Omental fat pad (tissue), 3 donors: ENCODE measurements at regions not wholly inside any gene's neighbourhood (a gene's known extent, or its start where the extent isn't known, plus 50 kb on each side); places are given as distances from the start of the nearest gene placed in this dataset.

Experiments used
- ATAC-seq: fragments of 150-250 bp; one replicate; pipeline ENCODE4 v1.9.1; 2016; ENCODE audit warnings: mild to moderate bottlenecking, moderate library complexity; ENCODE audit not compliant: low FRiP score
- DNase-seq: peaks from one replicate; pipeline ENCODE4 v3.0.0-alpha.2; 2019; ENCODE audit warnings: low spot score
- TF ChIP-seq, protein P1 (sequence below), 3 donors: fragments of 450-650 bp; IDR thresholded peaks; one replicate each; pipeline ENCODE4 v1.5.1; 2016 to 2017; ENCODE audit warnings: antibody characterized with exemption in 3 of 3, mild to moderate bottlenecking in 3 of 3, moderate library complexity in 2 of 3

- ATAC-seq (no peak), DNase-seq (no peak)
- TF ChIP-seq, protein P1, sequence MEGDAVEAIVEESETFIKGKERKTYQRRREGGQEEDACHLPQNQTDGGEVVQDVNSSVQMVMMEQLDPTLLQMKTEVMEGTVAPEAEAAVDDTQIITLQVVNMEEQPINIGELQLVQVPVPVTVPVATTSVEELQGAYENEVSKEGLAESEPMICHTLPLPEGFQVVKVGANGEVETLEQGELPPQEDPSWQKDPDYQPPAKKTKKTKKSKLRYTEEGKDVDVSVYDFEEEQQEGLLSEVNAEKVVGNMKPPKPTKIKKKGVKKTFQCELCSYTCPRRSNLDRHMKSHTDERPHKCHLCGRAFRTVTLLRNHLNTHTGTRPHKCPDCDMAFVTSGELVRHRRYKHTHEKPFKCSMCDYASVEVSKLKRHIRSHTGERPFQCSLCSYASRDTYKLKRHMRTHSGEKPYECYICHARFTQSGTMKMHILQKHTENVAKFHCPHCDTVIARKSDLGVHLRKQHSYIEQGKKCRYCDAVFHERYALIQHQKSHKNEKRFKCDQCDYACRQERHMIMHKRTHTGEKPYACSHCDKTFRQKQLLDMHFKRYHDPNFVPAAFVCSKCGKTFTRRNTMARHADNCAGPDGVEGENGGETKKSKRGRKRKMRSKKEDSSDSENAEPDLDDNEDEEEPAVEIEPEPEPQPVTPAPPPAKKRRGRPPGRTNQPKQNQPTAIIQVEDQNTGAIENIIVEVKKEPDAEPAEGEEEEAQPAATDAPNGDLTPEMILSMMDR (IDR thresholded peaks at IDR 0.05), result no peak
These were observed 254.2 kb upstream of the NR2F2 start for GRCh38 chr15:96076350-96076749.

DNA sequence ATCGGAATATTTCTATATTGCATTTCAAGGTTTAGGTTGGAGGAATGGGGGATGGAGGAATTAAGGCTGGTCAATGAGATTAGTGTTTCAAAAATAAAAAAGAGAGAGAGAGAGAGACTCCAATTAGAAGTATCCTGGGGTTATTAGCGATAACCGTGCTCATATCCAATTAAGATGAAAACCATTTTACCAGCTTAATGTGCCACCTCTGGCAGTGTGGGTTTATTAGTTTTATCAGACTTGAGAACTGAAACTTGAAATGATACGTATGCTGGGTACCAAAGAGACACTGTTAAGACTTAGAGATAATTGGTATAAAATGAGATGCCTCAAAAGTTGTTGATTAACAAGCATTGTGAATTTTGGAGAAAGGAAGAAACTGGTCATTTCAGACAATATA is 251.5 kb upstream of the NR2F2 start:
- TF ChIP-seq, protein P1 (IDR thresholded peaks at IDR 0.05), result no peak
- no peak for ATAC-seq
- no peak for DNase-seq

DNA sequence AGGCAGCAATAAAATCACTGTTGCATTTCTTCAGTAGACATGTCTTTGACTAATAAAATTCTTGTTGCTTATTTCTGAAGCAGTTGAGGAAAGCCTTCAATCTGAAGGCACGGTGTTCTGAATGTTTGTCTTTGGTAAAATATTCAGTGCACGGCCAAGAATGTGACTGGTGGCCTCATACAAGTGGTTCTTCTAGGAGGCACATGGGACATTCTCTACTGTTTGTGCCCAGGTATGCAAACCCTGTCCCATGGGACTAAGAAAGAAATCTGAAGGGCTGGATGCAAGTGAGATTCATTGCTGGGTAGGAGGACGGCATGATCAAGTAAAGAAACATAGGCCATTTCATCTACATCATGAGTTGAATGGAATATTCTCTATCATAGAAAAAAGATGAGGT is 250.6 kb upstream of the NR2F2 start:
- TF ChIP-seq, protein P1 (IDR thresholded peaks at IDR 0.05), result no peak
- DNase-seq (no peak), ATAC-seq (no peak)

- TF ChIP-seq, protein P1 (IDR thresholded peaks at IDR 0.05), result no peak
- no peak for DNase-seq
- no peak for ATAC-seq
These were observed 244.3 kb upstream of the NR2F2 start for GRCh38 chr15:96086164-96086563.

GRCh38 chr15:96087180-96087884 is 243.2 kb upstream of the NR2F2 start:
- ATAC-seq (no peak), DNase-seq (no peak)
- TF ChIP-seq, protein P1 (IDR thresholded peaks at IDR 0.05), result no peak

DNA sequence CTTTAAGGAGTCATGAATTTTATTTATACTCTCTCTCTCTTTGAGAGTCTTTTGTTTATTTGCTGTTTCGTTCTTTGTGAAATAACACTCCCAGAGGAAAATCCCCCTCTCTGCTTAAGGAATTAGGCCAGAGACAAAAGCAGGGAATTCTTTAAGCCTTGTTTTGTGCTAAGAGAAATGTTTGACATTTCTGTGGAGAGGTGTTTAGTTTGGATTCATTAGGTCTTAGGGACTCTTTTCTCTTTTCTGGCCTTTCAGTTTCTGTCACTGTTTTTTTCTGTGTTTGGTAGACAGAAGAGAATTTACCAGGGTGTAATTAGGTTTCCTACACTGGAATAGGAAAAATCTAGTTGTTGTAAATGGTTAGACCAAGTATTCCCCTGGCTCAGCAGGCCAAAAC is 241.8 kb upstream of the NR2F2 start:
- ATAC-seq (no peak), DNase-seq (no peak)
- TF ChIP-seq, protein P1 (IDR thresholded peaks at IDR 0.05), result no peak

- DNase-seq, result no peak
- TF ChIP-seq, protein P1 (IDR thresholded peaks at IDR 0.05), result no peak
- ATAC-seq, result no peak
These were observed 241.0 kb upstream of the NR2F2 start for GRCh38 chr15:96089405-96090058.
